ENCODE measurements at regions not wholly inside any gene's neighbourhood (a gene's known extent, or its start where the extent isn't known, plus 50 kb on each side); places are given as distances from the start of the nearest gene placed in this dataset.

GRCh38 chr15:93190238-93190637 is 101.2 kb upstream of the RGMA start:
- no peak for DNase-seq (ENCODE audit: extremely low read depth, low read depth)
- TF ChIP-seq CTCF (IDR thresholded peaks at IDR 0.05; ENCODE audit: low read depth, low read length, missing control alignments), result no peak
- H3K4me3 ChIP-seq (replicated peaks; ENCODE audit: low read depth, low read length), result no peak overlapping the region

DNA sequence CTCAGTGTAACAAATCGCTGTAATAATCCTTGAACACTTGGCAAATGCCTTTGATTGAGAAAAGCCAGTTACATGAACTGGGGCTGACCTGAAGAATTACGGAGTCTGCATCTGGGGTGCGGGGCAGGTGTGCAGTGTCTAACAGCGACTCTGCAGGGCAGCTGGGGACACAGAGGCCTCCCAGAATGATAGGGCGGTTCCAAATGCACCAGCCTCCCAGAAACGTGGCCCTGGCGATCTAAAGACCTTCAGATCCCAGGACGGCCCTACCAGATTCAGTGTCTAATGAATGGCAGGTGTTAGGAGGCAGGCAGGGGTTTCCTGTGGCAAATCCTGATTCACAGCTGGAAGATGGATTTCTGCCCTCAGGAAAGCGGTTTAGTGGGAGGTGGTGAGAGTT is 100.5 kb upstream of the RGMA start:
- H3K4me3 ChIP-seq (replicated peaks; ENCODE audit: low read depth, low read length), result no peak overlapping the region
- no peak for DNase-seq (ENCODE audit: extremely low read depth, low read depth)
- no peak for TF ChIP-seq CTCF (IDR thresholded peaks at IDR 0.05; ENCODE audit: low read depth, low read length, missing control alignments)

DNA sequence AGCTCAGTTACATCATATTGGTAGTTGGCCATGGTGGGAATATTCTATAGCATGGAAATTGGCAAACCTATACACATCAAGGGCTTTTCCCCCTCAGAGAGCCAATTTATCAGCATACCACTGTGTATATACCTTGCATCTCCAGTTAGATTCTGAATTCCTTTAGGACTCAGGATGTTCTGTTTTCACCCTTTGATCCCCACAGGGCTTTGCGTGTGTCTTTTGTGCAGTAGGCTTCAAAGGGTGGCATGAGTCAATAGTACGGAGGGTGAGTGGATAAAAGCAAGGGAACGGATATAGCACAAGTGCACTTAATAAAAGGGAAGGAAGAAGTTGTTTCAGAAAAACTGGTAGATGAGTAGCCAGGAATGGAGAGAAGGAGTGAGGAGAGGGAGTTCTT is 99.2 kb upstream of the RGMA start:
- TF ChIP-seq CTCF (IDR thresholded peaks at IDR 0.05; ENCODE audit: low read depth, low read length, missing control alignments), result no peak
- DNase-seq (ENCODE audit: extremely low read depth, low read depth), result no peak
- H3K4me3 ChIP-seq (replicated peaks; ENCODE audit: low read depth, low read length), result no peak overlapping the region

DNA sequence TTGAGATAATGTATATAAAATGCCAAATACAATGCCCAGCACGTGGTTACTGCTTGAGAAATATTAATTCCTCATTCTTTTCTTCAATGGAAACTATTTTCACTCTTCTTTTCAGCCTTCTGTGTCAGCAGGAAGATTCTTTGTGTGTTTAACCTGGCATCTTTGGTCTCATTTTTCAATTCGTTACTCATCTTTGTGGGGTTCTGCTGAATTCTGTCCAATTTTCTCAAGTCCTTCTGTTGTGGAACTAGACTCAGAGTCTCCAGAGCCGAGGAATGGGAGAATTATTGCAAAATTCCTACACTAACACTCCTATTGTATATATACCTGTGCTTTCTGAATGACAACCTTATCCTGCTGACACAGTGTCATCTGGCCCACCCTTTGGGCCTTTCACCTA is 96.8 kb upstream of the RGMA start:
- DNase-seq (ENCODE audit: extremely low read depth, low read depth), result no peak
- no peak for TF ChIP-seq CTCF (IDR thresholded peaks at IDR 0.05; ENCODE audit: low read depth, low read length, missing control alignments)
- H3K4me3 ChIP-seq (replicated peaks; ENCODE audit: low read depth, low read length), result no peak overlapping the region

- no peak for TF ChIP-seq CTCF (IDR thresholded peaks at IDR 0.05; ENCODE audit: low read depth, low read length, missing control alignments)
- DNase-seq (ENCODE audit: extremely low read depth, low read depth), result no peak
- H3K4me3 ChIP-seq (replicated peaks; ENCODE audit: low read depth, low read length), result no peak overlapping the region
These were observed 93.7 kb upstream of the RGMA start for GRCh38 chr15:93182703-93183205.

- H3K4me3 ChIP-seq (replicated peaks; ENCODE audit: low read depth, low read length), result no peak overlapping the region
- no peak for TF ChIP-seq CTCF (IDR thresholded peaks at IDR 0.05; ENCODE audit: low read depth, low read length, missing control alignments)
- DNase-seq (ENCODE audit: extremely low read depth, low read depth), result no peak
These were observed 91.6 kb upstream of the RGMA start for GRCh38 chr15:93180656-93181055.

DNA sequence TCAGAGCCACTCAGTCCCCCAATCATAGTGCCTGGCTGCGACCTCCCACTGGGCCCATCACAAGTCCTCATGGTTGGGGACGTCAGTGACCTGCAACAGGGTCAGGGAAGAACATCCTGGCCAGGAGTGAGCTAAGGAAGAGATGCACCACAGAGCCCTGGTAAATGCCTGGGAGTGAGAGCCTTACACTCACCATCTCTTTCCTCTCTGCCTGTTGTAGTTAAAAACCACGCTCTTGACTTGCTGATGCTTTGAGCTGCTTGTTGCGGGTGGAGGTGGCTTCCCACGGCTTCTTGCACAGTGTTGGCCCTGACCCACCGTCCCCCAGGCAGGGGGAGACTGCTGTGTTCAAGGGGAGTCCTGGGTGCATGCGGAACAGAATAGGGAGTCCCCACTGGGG is 91.1 kb upstream of the RGMA start:
- no peak for TF ChIP-seq CTCF (IDR thresholded peaks at IDR 0.05; ENCODE audit: low read depth, low read length, missing control alignments)
- no peak for DNase-seq (ENCODE audit: extremely low read depth, low read depth)
- H3K4me3 ChIP-seq (replicated peaks; ENCODE audit: low read depth, low read length), result no peak overlapping the region
